ENCODE measurements at regions not wholly inside any gene's neighbourhood (a gene's known extent, or its start where the extent isn't known, plus 50 kb on each side); places are given as distances from the start of the nearest gene placed in this dataset.

DNA sequence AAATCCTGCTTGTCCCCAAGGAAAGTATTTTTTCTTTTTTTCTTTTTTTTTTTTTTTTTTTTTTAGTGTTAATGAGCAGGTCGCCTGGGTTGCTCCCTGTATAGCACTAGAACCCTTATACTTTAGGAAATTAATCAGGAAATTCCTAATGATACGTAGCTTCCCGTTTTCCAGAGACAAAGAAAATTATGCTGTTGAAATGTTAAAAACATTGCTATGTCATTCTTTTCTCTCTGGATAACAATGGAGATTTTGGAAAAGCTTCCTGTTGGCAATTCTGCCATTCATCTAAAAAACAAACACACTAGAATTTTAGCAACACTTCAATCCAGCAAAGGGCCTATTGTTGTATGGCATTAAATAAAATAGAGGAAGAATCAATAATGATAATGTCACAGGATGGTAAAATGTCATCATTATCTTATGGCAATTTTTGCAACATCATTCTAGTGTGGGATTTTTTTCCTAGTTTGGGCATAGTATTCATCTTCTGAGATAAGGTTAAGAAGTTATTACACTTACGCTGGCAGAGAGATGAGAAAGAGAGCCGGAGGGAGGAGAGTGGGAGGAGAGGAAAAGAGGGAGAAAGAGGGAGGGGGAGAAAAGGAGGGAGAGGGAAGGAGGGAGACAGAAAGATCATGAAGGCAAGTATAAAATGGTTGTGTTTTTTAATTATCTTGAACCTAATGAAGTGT, 315.8 kb upstream of the PDE4D start:
- no peak for TF ChIP-seq EP300 (IDR thresholded peaks at IDR 0.05; ENCODE audit: low read depth)
- TF ChIP-seq, protein P1, sequence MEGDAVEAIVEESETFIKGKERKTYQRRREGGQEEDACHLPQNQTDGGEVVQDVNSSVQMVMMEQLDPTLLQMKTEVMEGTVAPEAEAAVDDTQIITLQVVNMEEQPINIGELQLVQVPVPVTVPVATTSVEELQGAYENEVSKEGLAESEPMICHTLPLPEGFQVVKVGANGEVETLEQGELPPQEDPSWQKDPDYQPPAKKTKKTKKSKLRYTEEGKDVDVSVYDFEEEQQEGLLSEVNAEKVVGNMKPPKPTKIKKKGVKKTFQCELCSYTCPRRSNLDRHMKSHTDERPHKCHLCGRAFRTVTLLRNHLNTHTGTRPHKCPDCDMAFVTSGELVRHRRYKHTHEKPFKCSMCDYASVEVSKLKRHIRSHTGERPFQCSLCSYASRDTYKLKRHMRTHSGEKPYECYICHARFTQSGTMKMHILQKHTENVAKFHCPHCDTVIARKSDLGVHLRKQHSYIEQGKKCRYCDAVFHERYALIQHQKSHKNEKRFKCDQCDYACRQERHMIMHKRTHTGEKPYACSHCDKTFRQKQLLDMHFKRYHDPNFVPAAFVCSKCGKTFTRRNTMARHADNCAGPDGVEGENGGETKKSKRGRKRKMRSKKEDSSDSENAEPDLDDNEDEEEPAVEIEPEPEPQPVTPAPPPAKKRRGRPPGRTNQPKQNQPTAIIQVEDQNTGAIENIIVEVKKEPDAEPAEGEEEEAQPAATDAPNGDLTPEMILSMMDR (IDR thresholded peaks at IDR 0.05) = no peak

Data from transverse colon (tissue), 3 donors.